IMR-90 (cell line): ENCODE measurements at regions not wholly inside any gene's neighbourhood (a gene's known extent, or its start where the extent isn't known, plus 50 kb on each side); places are given as distances from the start of the nearest gene placed in this dataset. TPM values are rescaled to one million over a fixed set of nuclear protein-coding genes. Genes with fewer than 3 reads are reported as not detected.

ENCODE experiments used
- ATAC-seq: fragments of 200-7000 bp; cut with Tn5 transposase; 2 replicates; pipeline ENCODE4 v1.9.1; 2020; ENCODE audit warnings: low read depth, mild to moderate bottlenecking, moderate library complexity
- BruUV-seq: library from RNA; stranded (reverse); fragments of 400-500 nt; replicated peaks from 2 replicates; lab custom pipeline; 2021; lab: Mats Ljungman, UMichigan
- CTCF ChIA-PET: fragments of 300-600 bp; formaldehyde crosslinking; extraction: SDS; loops from one replicate; lab custom pipeline; 2021; ENCODE audit warnings: antibody characterized with exemption; lab: Yijun Ruan, JAX
- POLR2A ChIA-PET: fragments of 300-600 bp; sonication (Branson Sonifier 250); formaldehyde crosslinking; loops from one replicate; lab custom pipeline; 2022; ENCODE audit warnings: antibody characterized with exemption; ENCODE audit not compliant: unreplicated experiment; lab: Charles Lee
- DNase-seq: peaks from one replicate; pipeline ENCODE4 v3.0.0; 2013
- H2AFZ ChIP-seq: replicated peaks from 2 replicates; pipeline ENCODE3; 2013; ENCODE audit warnings: low read length, mild to moderate bottlenecking; ENCODE audit not compliant: poor library complexity
- H2AK5ac ChIP-seq: 2 replicates; pipeline ENCODE4 v1.6.1; 2013; ENCODE audit warnings: low read depth, low read length, inconsistent platforms
- H2AK9ac ChIP-seq: replicated peaks from 2 replicates; pipeline ENCODE3; 2013; ENCODE audit warnings: mild to moderate bottlenecking, low read depth, low read length, moderate library complexity; ENCODE audit not compliant: poor library complexity
- H2BK120ac ChIP-seq: 2 replicates; pipeline ENCODE4 v1.6.1; 2013; ENCODE audit warnings: low read depth, low read length, inconsistent platforms
- H2BK15ac ChIP-seq: 3 replicates; pipeline ENCODE4 v1.6.1; 2013; ENCODE audit warnings: low read depth, low read length, inconsistent platforms
- H2BK20ac ChIP-seq: 2 replicates; pipeline ENCODE4 v1.6.1; 2013; ENCODE audit warnings: low read depth, mild to moderate bottlenecking, inconsistent platforms, low read length, moderate library complexity
- H2BK5ac ChIP-seq: 2 replicates; pipeline ENCODE4 v1.6.1; 2013; ENCODE audit warnings: mild to moderate bottlenecking, low read depth, low read length, inconsistent platforms; ENCODE audit not compliant: poor library complexity, severe bottlenecking
- H3K14ac ChIP-seq: replicated peaks from 2 replicates; pipeline ENCODE4 v1.6.1; 2013; ENCODE audit warnings: low read depth, low read length, inconsistent platforms
- H3K18ac ChIP-seq: 2 replicates; pipeline ENCODE4 v1.6.1; 2013; ENCODE audit warnings: low read depth, low read length, control low read depth
- H3K23ac ChIP-seq: 2 replicates; pipeline ENCODE4 v1.6.1; 2013; ENCODE audit warnings: low read depth, low read length, inconsistent platforms
- H3K27ac ChIP-seq: 2 replicates; pipeline ENCODE4 v1.5.1; 2013; ENCODE audit warnings: mild to moderate bottlenecking, control low read depth, low read length; ENCODE audit not compliant: insufficient read depth
- H3K27me3 ChIP-seq: 2 replicates; pipeline ENCODE4 v1.6.1; 2013; ENCODE audit warnings: low read length; ENCODE audit not compliant: control insufficient read depth, insufficient read depth
- H3K36me3 ChIP-seq: 2 replicates; pipeline ENCODE4 v1.6.1; 2013; ENCODE audit warnings: low read length, mixed read lengths; ENCODE audit not compliant: control insufficient read depth, insufficient read depth
- H3K4ac ChIP-seq: 2 replicates; pipeline ENCODE4 v1.6.1; 2013; ENCODE audit warnings: low read depth, low read length, inconsistent platforms
- H3K4me1 ChIP-seq: 2 replicates; pipeline ENCODE4 v1.6.1; 2013; ENCODE audit warnings: low read length, mixed read lengths; ENCODE audit not compliant: control insufficient read depth, insufficient read depth
- H3K4me2 ChIP-seq: 2 replicates; pipeline ENCODE4 v1.6.1; 2013; ENCODE audit warnings: low read depth, mild to moderate bottlenecking, control low read depth, low read length, moderate library complexity
- H3K4me3 ChIP-seq: 2 replicates; pipeline ENCODE4 v1.5.1; 2013; ENCODE audit warnings: low read depth, mild to moderate bottlenecking, control low read depth, low read length, moderate library complexity; ENCODE audit not compliant: insufficient read depth
- H3K56ac ChIP-seq: 2 replicates; pipeline ENCODE4 v1.6.1; 2013; ENCODE audit warnings: low read length, inconsistent platforms; ENCODE audit not compliant: insufficient read depth; ENCODE audit errors: extremely low read depth
- H3K79me1 ChIP-seq, 2 experiments: 2 replicates each; pipeline ENCODE4 v1.6.1; 2013; ENCODE audit warnings: low read length in 2 of 2, inconsistent platforms in 1 of 2, low read depth in 1 of 2
- H3K9ac ChIP-seq: 2 replicates; pipeline ENCODE4 v1.6.1; 2013; ENCODE audit warnings: low read depth, low read length, control low read depth
- H3K9me1 ChIP-seq: 2 replicates; pipeline ENCODE4 v1.6.1; 2013; ENCODE audit warnings: low read length, inconsistent platforms; ENCODE audit not compliant: insufficient read depth
- H3K9me3 ChIP-seq: 2 replicates; pipeline ENCODE4 v1.6.1; 2013; ENCODE audit warnings: low read length; ENCODE audit not compliant: control insufficient read depth, insufficient read depth
- H4K20me1 ChIP-seq: 2 replicates; pipeline ENCODE4 v1.6.1; 2013; ENCODE audit warnings: low read length, inconsistent platforms; ENCODE audit not compliant: insufficient read depth
- H4K5ac ChIP-seq: 2 replicates; pipeline ENCODE4 v1.6.1; 2013; ENCODE audit warnings: mild to moderate bottlenecking, low read depth, low read length, control low read depth
- H4K8ac ChIP-seq, 2 experiments: 2 replicates each; pipeline ENCODE4 v1.6.1; 2013; ENCODE audit warnings: low read depth in 2 of 2, low read length in 2 of 2, control low read depth in 1 of 2, inconsistent platforms in 1 of 2
- H4K91ac ChIP-seq: 2 replicates; pipeline ENCODE4 v1.6.1; 2013; ENCODE audit warnings: low read depth, low read length, inconsistent platforms; ENCODE audit not compliant: insufficient read depth
- BHLHE40 ChIP-seq: fragments of 150-350 bp; IDR thresholded peaks from 2 replicates; pipeline ENCODE4 v1.6.1; 2016; ENCODE audit warnings: mild to moderate bottlenecking, low read depth, low read length
- FOS ChIP-seq: fragments of 150-350 bp; IDR thresholded peaks from 2 replicates; pipeline ENCODE4 v1.6.1; 2016; ENCODE audit warnings: low read depth, low read length
- MAZ ChIP-seq: IDR thresholded peaks from 2 replicates; pipeline ENCODE4 v1.6.1; 2012; ENCODE audit warnings: low read depth, mild to moderate bottlenecking, low read length, improper control_type of control experiment, moderate library complexity, borderline replicate concordance
- MXI1 ChIP-seq: IDR thresholded peaks from 2 replicates; pipeline ENCODE4 v1.6.1; 2012; ENCODE audit warnings: low read depth, mild to moderate bottlenecking, low read length, moderate library complexity, borderline replicate concordance
- NFE2L2 ChIP-seq: fragments of 150-350 bp; IDR thresholded peaks from 2 replicates; pipeline ENCODE4 v1.6.1; 2016; ENCODE audit warnings: low read depth, mild to moderate bottlenecking, low read length
- USF2 ChIP-seq: fragments of 150-350 bp; IDR thresholded peaks from 2 replicates; pipeline ENCODE4 v1.6.1; 2017; ENCODE audit warnings: mild to moderate bottlenecking, antibody characterized with exemption, low read length, low read depth
- WGBS, 2 experiments: methylation state at CpG; one replicate each; pipeline versions ENCODE4 v1.1.5 to v1.1.7; 2013; ENCODE audit warnings: missing lambda C conversion rate in 2 of 2; ENCODE audit not compliant: insufficient read length in 1 of 2; ENCODE audit errors: extremely low coverage in 2 of 2; 5-methylcytosine and 5-hydroxymethylcytosine counted together
- dilution Hi-C: fragments of 300-500 bp; cut with HindIII; formaldehyde crosslinking; loops from one replicate; pipeline ENCODE4 v1.14.3; 2018; ENCODE audit warnings: low sequenced_read_pairs; ENCODE audit not compliant: unreplicated experiment
- in situ Hi-C: fragments of 300-500 bp; cut with MboI; formaldehyde crosslinking; loops from 3 replicates; pipeline ENCODE4 v1.14.3; 2019; ENCODE audit warnings: low sequenced_read_pairs, inconsistent platforms, mixed read lengths
- intact Hi-C: fragments of 100-400 bp; cut with micrococcal nuclease; formaldehyde crosslinking; loops from 2 replicates; pipeline ENCODE4 v1.10.0; 2022
- microRNA-seq, 2 experiments: library from miRNA; stranded (forward) in 1 of 2; unstranded in 1 of 2; fragments of 10-50 nt in 1 of 2; fragments of <30 nt in 1 of 2; gene quantifications in 1 of 2; microRNA quantifications in 1 of 2; one replicate each; pipeline versions ENCODE3 to v1.1.0; 2013 to 2020; ENCODE audit not compliant: insufficient read depth in 1 of 2, insufficient read length in 1 of 2, unreplicated experiment in 1 of 2
- small RNA-seq, 5 experiments: library from RNA; depleted of rRNA; stranded (forward); fragments of <200 nt; gene quantifications; one replicate each; pipeline ENCODE3, GENCODE V24; 2012

- dilution Hi-C loops, result no loop called here
- no peak overlapping the region for H2BK5ac ChIP-seq
- no peak overlapping the region for H4K91ac ChIP-seq
- H2BK15ac ChIP-seq, result no peak overlapping the region
- no peak overlapping the region for H2AFZ ChIP-seq
- ChIA-PET POLR2A (no interaction called here), CTCF (no interaction called here)
- no peaks in the 10 kb centered on the region for H3K4me1 ChIP-seq
- H3K9me3 ChIP-seq, result no peaks in the 10 kb centered on the region
- H3K4ac ChIP-seq, result no peak overlapping the region
- no CpG with 5 or more reads among the region's 2 CpGs for WGBS, 2 experiments
- H2BK120ac ChIP-seq, result no peak overlapping the region
- BruUV-seq, result no TSS peak
- H4K20me1 ChIP-seq, result no peaks in the 10 kb centered on the region
- DNase-seq, result no peak
- H4K5ac ChIP-seq, result no peak overlapping the region
- H4K8ac ChIP-seq, result no peak overlapping the region
- TF ChIP-seq MXI1, result no peak
- TF ChIP-seq MAZ, result no peak
- no peak for TF ChIP-seq FOS
- TF ChIP-seq NFE2L2, result no peak
- TF ChIP-seq USF2, result no peak
- TF ChIP-seq BHLHE40, result no peak
- no peaks in the 10 kb centered on the region for H3K36me3 ChIP-seq
- no peak overlapping the region for H3K18ac ChIP-seq
- no peaks in the 10 kb centered on the region for H3K79me1 ChIP-seq
- H3K56ac ChIP-seq, result no peak overlapping the region
- no peak overlapping the region for H3K23ac ChIP-seq
- H3K9ac ChIP-seq, result no peak overlapping the region
- H2AK5ac ChIP-seq, result no peak overlapping the region
- in situ Hi-C loops, result no loop called here
- no peak for ATAC-seq
- intact Hi-C loops, result no loop called here
- no peaks in the 10 kb centered on the region; the same call in 1 of the 2 replicates for H3K27me3 ChIP-seq
- no peak overlapping the region for H3K4me2 ChIP-seq
- H3K9me1 ChIP-seq, result no peaks in the 10 kb centered on the region
- H3K27ac ChIP-seq, result no peak overlapping the region
- no peak overlapping the region for H3K4me3 ChIP-seq
- no peak overlapping the region for H3K14ac ChIP-seq
- no peak overlapping the region for H2AK9ac ChIP-seq
- no peak overlapping the region for H2BK20ac ChIP-seq
These were observed 50.8 kb upstream of the POU3F2 start for GRCh38 chr6:98783578-98783977.

Small RNAs in the stretch of these regions (microRNA-seq; reads per million reads assigned to microRNA genes)
- gene AL589826.1 (ENCODE audit: insufficient read depth, insufficient read length) (not detected), gene MIR2113 (ENCODE audit: insufficient read depth in 1 of 2, insufficient read length in 1 of 2, unreplicated experiment in 1 of 2) (0 reads per million in 2 experiments)

Small RNAs in the stretch of these regions (small RNA-seq; reads per million reads assigned to genes)
- gene AL589826.1 (0 reads per million in 5 experiments), gene MIR2113 (0 reads per million in 5 experiments)
